ENCODE measurements at regions not wholly inside any gene's neighbourhood (a gene's known extent, or its start where the extent isn't known, plus 50 kb on each side); places are given as distances from the start of the nearest gene placed in this dataset.

- H3K9me3 ChIP-seq: no peaks in the 10 kb centered on the region
- no peak for DNase-seq
- no peak for TF ChIP-seq POLR2A (IDR thresholded peaks at IDR 0.05)
- H3K36me3 ChIP-seq: no peaks in the 10 kb centered on the region
- no peaks in the 10 kb centered on the region for H3K27me3 ChIP-seq
- H3K4me3 ChIP-seq: no peak overlapping the region
- H3K4me1 ChIP-seq: peaks cover 0 to 22% (median 11%) of the 10 kb centered on the region in 4 donors
- peak overlapping the region; percentile 70 to 76 (median 76) for H3K27ac ChIP-seq
These were observed 128.4 kb downstream of the SNX18 start for GRCh38 chr5:54645882-54646355.

DNA sequence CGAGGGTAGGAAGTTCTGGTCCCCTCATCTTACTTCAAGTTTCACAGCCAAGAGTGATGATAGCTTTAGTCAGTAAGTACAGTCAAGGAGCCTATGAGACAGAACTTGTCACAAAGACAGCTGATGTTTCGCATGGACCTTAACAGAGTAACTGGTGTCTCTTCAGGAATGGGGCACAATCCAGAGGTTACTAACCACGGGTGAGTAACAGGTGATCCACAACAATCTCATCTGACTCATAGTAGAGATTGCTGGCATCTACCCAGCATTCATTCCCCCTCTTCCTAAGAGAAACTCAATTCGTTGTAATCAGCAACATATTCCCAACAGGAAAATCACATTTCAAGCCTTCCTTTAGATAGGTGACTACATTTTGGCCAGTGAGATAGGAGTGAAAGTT is 126.7 kb downstream of the SNX18 start:
- Histone ChIP-seq H3K9me3 (no peaks in the 10 kb centered on the region), H3K4me3 (no peak overlapping the region), H3K27ac (no peak overlapping the region), H3K36me3 (no peaks in the 10 kb centered on the region), H3K4me1 (peaks cover 0 to 22% (median 11%) of the 10 kb centered on the region in 4 donors), H3K27me3 (no peaks in the 10 kb centered on the region)
- TF ChIP-seq CTCF (IDR thresholded peaks at IDR 0.05) (no peak), POLR2A (IDR thresholded peaks at IDR 0.05) (no peak)
- no peak for DNase-seq

DNA sequence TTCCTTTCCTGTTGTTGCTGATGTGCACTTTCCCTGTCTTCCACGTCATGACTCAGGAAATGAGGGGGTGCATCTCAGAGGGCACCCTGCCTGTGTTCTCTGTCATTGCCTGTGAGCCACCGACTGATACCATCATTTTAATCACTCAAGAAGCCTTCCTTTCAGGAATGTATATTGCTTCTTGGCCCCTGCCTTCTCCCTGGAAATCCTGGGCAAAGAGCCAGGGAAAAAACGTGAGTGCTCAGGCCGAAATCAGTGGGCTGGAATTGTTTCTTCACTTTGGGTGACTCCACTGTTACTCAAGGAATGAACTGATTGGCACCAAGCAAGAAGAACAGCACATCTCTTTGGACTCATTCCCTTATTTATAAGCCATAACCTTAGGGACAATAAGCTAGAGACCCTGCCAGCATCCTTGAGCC is 126.1 kb downstream of the SNX18 start:
- Histone ChIP-seq H3K27ac (no peak overlapping the region), H3K9me3 (no peaks in the 10 kb centered on the region), H3K27me3 (no peaks in the 10 kb centered on the region), H3K36me3 (no peaks in the 10 kb centered on the region), H3K4me3 (no peak overlapping the region), H3K4me1 (peaks cover 0 to 22% (median 11%) of the 10 kb centered on the region in 4 donors)
- DNase-seq: no peak
- TF ChIP-seq CTCF (IDR thresholded peaks at IDR 0.05): no peak

DNA sequence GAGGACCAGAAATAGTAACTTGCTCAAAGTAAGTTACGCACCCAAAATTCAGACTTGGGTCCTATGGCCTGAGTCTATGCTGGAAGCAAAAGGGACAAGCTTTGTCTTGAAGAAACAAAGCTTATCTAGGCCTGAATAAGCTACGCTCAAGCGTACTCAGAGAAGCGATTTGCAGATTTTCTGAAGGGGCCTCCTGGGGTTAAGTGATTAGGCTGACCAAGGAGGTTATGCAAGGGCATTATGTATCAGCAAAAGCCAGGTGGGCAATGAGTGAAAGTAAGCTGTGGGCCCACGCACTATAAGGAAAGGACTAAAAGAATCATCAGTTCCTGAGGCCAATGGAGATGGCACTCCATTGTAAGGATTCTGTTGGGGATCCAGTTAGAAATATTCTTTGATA is 122.1 kb downstream of the SNX18 start:
- H3K4me1 ChIP-seq: no peaks in the 10 kb centered on the region
- H3K27me3 ChIP-seq: no peaks in the 10 kb centered on the region
- H3K9me3 ChIP-seq: no peaks in the 10 kb centered on the region
- no peak overlapping the region for H3K27ac ChIP-seq
- no peak for DNase-seq
- TF ChIP-seq CTCF (IDR thresholded peaks at IDR 0.05): no peak
- no peak for TF ChIP-seq POLR2A (IDR thresholded peaks at IDR 0.05)
- no peak overlapping the region for H3K4me3 ChIP-seq
- H3K36me3 ChIP-seq: no peaks in the 10 kb centered on the region

- no peaks in the 10 kb centered on the region for H3K36me3 ChIP-seq
- no peaks in the 10 kb centered on the region for H3K4me1 ChIP-seq
- DNase-seq: no peak
- no peaks in the 10 kb centered on the region for H3K9me3 ChIP-seq
- TF ChIP-seq POLR2A (IDR thresholded peaks at IDR 0.05) (no peak), CTCF (IDR thresholded peaks at IDR 0.05) (no peak)
- no peaks in the 10 kb centered on the region for H3K27me3 ChIP-seq
- H3K27ac ChIP-seq: no peak overlapping the region
- H3K4me3 ChIP-seq: no peak overlapping the region
These were observed 120.5 kb downstream of the SNX18 start for GRCh38 chr5:54638106-54638505.

DNA sequence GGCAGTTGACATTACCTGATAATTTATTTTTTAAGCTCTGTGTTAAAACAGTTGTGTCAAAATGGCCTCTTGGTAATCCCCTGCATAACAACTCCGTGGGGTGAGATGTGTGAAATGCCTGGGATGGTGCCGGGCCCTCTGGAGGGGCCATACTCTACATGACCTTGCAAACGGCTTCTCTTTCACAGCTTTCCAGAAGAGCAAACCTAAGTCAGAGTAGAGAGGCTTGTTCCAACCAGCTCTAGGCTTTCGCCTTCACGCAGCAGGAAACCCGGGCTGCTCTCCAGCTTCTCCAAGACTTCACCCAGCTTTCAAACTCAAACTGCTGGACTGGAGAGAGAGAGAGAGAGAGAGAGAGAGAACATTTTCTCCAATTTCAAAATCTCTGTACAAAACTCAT is 120.1 kb downstream of the SNX18 start:
- no peak for DNase-seq
- Histone ChIP-seq H3K27ac (no peak overlapping the region), H3K36me3 (no peaks in the 10 kb centered on the region), H3K9me3 (no peaks in the 10 kb centered on the region), H3K4me1 (no peaks in the 10 kb centered on the region), H3K27me3 (no peaks in the 10 kb centered on the region), H3K4me3 (no peak overlapping the region)
- TF ChIP-seq POLR2A (IDR thresholded peaks at IDR 0.05): no peak
- TF ChIP-seq CTCF (IDR thresholded peaks at IDR 0.05): no peak

Data from Peyer's patch (tissue), 4 donors.